Mesothelial cell of epicardium (in vitro differentiated cells): ENCODE measurements at regions not wholly inside any gene's neighbourhood (a gene's known extent, or its start where the extent isn't known, plus 50 kb on each side); places are given as distances from the start of the nearest gene placed in this dataset.
"Not testable (repeated sequence)": the region's sequence is repeated elsewhere in the genome, so short reads cannot be mapped to it uniquely, and the experiment has no call there.

Experiments used
- DNase-seq, 2 experiments: peaks; one replicate each; pipeline ENCODE4 v3.0.0; 2021; ENCODE audit warnings: low spot score in 2 of 2; ENCODE audit not compliant: unreplicated experiment in 2 of 2
- H3K27ac Mint-ChIP-seq: 2 replicates; pipeline ENCODE4 v1.8.0; 2021; ENCODE audit warnings: mixed read lengths
- H3K27me3 Mint-ChIP-seq: 2 replicates; pipeline ENCODE4 v1.8.0; 2021; ENCODE audit warnings: low read depth, mixed read lengths
- H3K36me3 Mint-ChIP-seq: 2 replicates; pipeline ENCODE4 v1.8.0; 2021; ENCODE audit warnings: mixed read lengths
- H3K4me1 Mint-ChIP-seq: 2 replicates; pipeline ENCODE4 v1.8.0; 2021; ENCODE audit warnings: mixed read lengths
- H3K4me3 Mint-ChIP-seq: 2 replicates; pipeline ENCODE4 v1.8.0; 2021; ENCODE audit warnings: mild to moderate bottlenecking, moderate library complexity, mixed read lengths
- H3K9me3 Mint-ChIP-seq: 2 replicates; pipeline ENCODE4 v1.8.0; 2021; ENCODE audit warnings: mixed read lengths
- CTCF ChIP-seq: fragments of 200-600 bp; sonication (generic); IDR thresholded peaks from one replicate; pipeline ENCODE4 v1.5.0; 2021; ENCODE audit warnings: antibody characterized with exemption; ENCODE audit not compliant: unreplicated experiment

DNA sequence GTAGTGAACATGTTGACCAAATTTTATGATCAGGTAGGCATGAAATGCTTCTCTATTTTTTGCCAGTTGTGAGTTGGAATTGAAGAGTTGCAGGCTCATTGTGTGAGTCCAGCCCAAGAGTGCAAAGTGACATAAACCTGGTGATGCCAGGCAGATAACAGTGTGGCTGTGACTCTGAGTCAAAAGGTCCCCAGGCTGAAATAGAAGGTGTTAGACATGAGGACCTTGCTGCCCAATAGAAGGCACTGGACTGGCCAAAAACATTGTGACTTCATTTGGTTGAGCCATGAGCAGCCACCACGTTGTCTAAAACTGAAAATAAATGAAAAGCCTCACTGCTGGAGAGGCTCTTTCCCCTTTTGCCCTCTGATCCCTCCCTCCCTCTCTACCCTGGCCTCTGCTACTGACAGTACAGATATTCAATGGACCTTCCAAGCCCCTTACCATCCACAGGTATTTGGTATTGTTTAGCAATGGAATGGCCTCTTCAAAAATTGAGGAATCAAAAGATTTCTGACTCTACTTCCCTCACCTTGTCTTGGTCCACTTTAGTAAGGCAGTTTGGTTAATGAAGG is 67.8 kb upstream of the ABCD3 start:
- Mint-ChIP-seq H3K36me3 (no peaks in the 10 kb centered on the region), H3K27me3 (no peaks in the 10 kb centered on the region), H3K4me1 (peaks cover 2% of the 10 kb centered on the region), H3K27ac (no peak overlapping the region), H3K4me3 (no peak overlapping the region), H3K9me3 (peaks cover 8% of the 10 kb centered on the region)
- no peak for TF ChIP-seq CTCF
- no peak for DNase-seq

DNA sequence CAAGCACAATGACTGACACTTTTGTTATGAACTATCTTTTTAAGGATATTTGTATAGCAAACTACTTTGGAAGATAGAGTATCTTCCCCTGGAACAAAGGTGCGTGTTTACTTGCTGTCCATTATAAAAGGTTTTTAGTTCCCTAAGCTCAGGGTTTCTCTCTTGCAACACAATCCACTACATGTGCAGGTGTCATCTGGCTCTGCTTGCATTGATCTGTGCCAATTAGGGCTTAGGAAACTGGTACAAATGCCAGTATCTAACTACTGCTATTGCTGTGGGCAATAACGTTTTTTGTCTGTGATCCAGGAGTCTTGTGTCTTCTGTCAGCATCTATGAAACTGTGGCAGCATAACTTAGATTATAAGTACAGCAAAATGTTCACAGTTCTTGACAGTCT is 68.3 kb upstream of the ABCD3 start:
- Mint-ChIP-seq H3K27me3 (no peaks in the 10 kb centered on the region), H3K36me3 (no peaks in the 10 kb centered on the region), H3K4me3 (no peak overlapping the region), H3K9me3 (peaks cover 8% of the 10 kb centered on the region), H3K4me1 (no peaks in the 10 kb centered on the region), H3K27ac (no peak overlapping the region)
- DNase-seq, result no peak
- no peak for TF ChIP-seq CTCF

DNA sequence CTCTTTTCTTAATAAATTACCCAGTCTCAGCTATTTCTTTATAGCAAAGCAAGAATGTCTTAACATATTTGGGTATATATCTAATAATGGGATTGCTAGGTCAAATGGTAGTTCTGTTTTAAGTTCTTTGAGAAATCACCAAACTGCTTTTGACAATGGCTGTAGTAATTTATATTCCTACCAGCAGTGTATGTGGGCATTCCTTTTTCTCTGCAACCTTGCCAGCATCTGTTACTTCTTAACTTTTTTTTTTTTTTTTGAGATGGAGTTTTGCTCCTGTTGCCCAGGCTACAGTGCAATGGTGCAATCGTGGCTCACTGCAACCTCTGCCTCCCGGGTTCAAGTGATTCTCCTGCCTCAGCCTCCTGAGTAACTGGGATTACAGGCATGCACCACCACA is 69.8 kb upstream of the ABCD3 start:
- not testable (repeated sequence) for H3K9me3 Mint-ChIP-seq, DNase-seq, H3K4me3 Mint-ChIP-seq, H3K27ac Mint-ChIP-seq, H3K4me1 Mint-ChIP-seq, H3K27me3 Mint-ChIP-seq, H3K36me3 Mint-ChIP-seq

GRCh38 chr1:94345148-94345721 is 73.0 kb upstream of the ABCD3 start:
- H3K9me3 Mint-ChIP-seq, result peaks cover 8% of the 10 kb centered on the region
- no peak for TF ChIP-seq CTCF
- no peaks in the 10 kb centered on the region for H3K36me3 Mint-ChIP-seq
- no peak overlapping the region for H3K27ac Mint-ChIP-seq
- no peaks in the 10 kb centered on the region for H3K4me1 Mint-ChIP-seq
- H3K27me3 Mint-ChIP-seq, result no peaks in the 10 kb centered on the region
- no peak overlapping the region for H3K4me3 Mint-ChIP-seq
- DNase-seq, result no peak

GRCh38 chr1:94342416-94342815 is 75.8 kb upstream of the ABCD3 start:
- Mint-ChIP-seq H3K4me3 (no peak overlapping the region), H3K4me1 (no peaks in the 10 kb centered on the region), H3K36me3 (no peaks in the 10 kb centered on the region), H3K9me3 (no peaks in the 10 kb centered on the region), H3K27me3 (no peaks in the 10 kb centered on the region), H3K27ac (no peak overlapping the region)
- no peak for TF ChIP-seq CTCF
- no peak for DNase-seq

DNA sequence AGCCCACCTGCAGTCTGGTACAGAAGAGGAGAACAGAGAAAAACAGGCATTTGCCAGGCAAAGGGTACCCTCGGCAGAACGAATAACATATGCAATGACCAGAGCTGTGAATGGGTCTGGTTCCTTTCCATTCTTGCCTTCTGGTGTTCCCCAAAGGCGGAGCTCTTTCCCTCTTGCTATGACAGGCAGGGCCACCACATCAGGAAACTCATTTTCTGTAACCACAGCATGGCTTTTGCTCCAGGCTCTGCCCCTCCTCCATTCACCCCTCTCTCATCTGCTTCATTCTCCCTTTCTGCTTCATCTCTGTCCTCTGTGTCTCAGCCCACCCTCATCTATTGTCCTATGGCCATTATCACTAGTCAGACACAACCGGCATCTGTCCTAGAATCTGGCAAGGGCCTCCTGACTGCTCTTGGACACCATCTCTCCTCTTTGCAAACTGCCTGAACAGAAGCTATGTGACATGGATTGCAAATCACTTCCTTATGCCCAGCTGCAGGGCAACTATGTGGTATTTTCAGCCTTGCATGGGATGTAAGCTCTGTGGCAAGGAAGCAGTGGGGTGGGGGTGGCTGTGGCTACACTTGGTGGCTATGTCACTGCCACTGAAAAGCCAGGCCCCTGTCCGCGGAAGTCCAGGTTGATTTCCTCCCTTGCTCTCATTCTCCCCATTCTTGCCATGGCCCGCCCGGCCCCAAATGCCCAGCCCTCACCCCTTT is 78.8 kb upstream of the ABCD3 start:
- no peak overlapping the region for H3K4me3 Mint-ChIP-seq
- no peaks in the 10 kb centered on the region for H3K27me3 Mint-ChIP-seq
- H3K4me1 Mint-ChIP-seq, result peaks cover 16% of the 10 kb centered on the region
- no peak for DNase-seq
- no peaks in the 10 kb centered on the region for H3K9me3 Mint-ChIP-seq
- no peak overlapping the region for H3K27ac Mint-ChIP-seq
- no peak for TF ChIP-seq CTCF
- H3K36me3 Mint-ChIP-seq, result no peaks in the 10 kb centered on the region
